Hippocampal formation (tissue), 2 donors: ENCODE measurements at regions not wholly inside any gene's neighbourhood (a gene's known extent, or its start where the extent isn't known, plus 50 kb on each side); places are given as distances from the start of the nearest gene placed in this dataset.

ENCODE experiments used
- DNase-seq, 2 donors: peaks; one replicate each; lab custom pipeline; 2025; lab: John Stamatoyannopoulos, UW

DNA sequence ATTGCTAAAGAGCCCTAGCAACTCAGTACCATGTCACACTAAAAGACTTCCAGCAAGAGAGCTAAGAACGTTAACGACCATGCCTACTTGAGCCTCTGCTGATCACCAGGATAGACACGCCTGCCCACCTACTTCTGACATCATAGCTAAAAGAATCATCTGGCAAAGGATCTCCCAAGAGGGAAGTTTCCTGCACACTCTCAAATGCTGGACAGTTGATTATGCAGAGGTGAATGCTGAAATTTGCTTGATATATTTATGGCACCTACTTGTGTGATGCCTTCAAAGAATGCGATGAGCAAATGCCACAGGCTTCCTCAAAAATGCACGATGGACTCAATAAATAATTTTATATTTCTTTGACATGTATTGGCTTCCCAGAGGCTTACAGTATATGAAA, 113.6 kb downstream of the GALC start:
- DNase-seq = no peak

GRCh38 chr14:87878959-87879358, 114.0 kb downstream of the GALC start:
- DNase-seq = no peak

DNA sequence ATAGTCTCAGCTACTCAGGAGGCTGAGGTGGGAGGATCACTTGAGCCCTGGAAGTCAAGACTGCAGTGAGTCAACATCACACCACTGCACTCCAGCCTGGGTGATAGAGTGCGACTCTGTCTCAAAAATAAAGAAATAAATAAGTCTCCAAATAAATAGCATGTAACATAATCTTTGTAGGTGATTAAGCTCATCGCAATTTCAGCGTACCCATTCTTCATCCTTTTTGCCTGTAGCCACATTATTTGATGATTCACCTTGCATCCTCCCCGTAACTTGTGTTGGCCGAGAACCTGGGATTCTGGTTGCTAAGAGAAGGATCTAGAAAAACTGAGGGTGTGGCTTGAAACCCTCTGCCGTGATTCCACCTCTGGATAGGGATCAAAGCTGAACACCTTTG, 115.1 kb downstream of the GALC start:
- no peak for DNase-seq

DNA sequence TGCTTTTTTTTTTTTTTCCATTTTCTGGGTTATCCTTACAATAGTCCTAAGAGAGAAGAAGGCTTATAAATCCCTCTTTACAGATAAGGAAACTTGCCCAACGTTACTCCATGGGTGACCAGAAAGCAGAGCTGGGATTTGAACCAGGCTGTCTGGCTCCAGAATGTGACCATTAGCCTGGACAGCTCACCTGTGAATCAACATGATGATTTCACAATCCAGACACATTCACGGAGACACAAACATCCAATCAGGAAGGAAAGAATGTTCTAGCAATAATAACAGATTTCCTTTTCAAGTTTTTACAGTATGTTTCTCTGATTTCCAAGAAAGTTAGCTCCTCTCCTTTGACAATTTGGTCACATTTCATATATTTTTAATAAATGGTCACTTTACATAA, 118.3 kb downstream of the GALC start:
- DNase-seq = no peak

DNA sequence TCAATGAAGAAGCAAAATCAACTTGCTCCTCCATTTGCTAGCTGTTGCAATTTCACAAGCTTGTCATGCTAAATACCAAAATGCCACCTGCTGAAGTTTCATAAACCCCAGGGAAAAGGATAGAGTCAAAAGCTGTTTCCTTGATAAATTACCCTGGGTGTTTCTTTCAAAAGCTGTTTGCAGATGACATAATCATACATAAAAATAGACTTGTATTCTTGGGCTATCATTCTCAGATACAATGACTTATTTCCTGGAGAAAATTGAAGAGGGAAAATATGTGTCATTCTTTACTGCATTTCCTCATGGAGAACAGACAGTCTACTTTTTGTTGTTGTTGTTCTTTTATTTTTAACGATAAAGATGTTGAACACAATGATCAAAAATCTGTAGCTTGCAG, 119.2 kb downstream of the GALC start:
- no peak for DNase-seq

- peak in 1 of 2 donors; percentile 61 for DNase-seq
Measured at GRCh38 chr14:87869619-87870583, 123.1 kb downstream of the GALC start.

- no peak for DNase-seq
Measured at GRCh38 chr14:87868920-87869319, 124.1 kb downstream of the GALC start.

DNA sequence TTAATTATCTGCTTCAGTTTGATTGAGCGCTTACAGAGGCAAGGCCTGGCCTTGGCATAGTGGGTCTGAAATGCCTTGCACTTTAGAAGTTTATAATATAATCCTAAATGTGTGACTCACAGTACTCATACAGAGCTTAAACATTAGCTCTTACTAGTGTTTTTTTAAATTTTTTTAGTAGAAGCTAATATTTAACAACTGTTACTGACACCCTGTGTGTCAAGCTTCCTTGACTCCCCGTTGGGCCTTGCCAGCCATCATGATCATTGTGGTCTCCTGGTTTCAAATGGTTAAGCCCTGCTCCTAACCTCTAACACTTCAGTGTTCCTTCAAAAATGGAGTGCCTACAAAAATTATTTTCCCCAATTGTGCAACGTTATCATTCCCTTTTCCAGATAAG, 126.9 kb downstream of the GALC start:
- DNase-seq = no peak

- no peak for DNase-seq
Measured at GRCh38 chr14:87864356-87865270, 128.4 kb downstream of the GALC start.

- no peak for DNase-seq
Measured at GRCh38 chr14:87863047-87863446, 129.9 kb downstream of the GALC start.

DNA sequence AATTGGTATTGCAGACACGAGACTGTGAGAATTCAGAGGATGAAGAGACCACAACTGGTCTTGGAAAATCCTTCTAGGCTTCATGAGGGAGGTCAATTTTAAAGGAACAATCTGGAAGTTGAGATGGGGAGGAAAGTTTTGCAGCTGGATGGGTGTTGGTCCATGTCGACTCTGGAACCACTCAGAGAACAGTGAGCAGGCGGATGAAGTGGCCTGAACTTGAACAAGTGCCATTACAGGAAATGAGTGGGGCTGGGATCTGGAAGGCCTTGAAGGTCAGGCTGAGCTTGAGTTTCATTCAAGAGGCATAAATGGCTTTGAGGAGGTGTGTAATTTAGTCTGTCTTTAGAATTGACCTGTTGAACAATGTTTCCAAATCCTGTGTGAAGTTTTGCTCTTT, 140.9 kb downstream of the GALC start:
- DNase-seq = no peak

- no peak for DNase-seq
Measured at GRCh38 chr14:87851190-87851589, 141.8 kb downstream of the GALC start.

GRCh38 chr14:87847216-87847755, 145.7 kb downstream of the GALC start:
- no peak for DNase-seq

DNA sequence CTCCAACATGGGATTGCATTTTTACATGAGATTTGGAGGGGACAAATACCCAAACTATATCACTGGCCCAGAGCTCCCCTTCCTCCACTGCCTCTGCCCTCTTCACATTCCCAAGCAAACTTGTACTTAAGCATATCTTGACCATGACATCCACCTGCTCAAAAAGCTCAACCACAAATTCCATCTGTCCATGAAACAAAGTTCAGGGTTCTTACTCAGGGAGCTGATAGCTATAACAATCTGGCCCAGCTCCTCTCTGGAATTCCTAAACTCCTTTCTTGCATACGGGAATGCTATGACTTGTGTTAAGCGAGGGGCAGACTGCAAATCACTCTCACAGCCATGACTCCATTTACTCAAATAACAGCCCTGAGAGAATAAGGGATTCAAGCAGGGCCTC, 152.1 kb downstream of the GALC start:
- DNase-seq = no peak

- no peak for DNase-seq
Measured at GRCh38 chr14:87838931-87839330, 154.1 kb downstream of the GALC start.

- no peak for DNase-seq
Measured at GRCh38 chr14:87837296-87837695, 155.7 kb downstream of the GALC start.

- DNase-seq = no peak
Measured at GRCh38 chr14:87834594-87834993, 158.4 kb downstream of the GALC start.

GRCh38 chr14:87833026-87833425, 160.0 kb downstream of the GALC start:
- no peak for DNase-seq

- DNase-seq = no peak
Measured at GRCh38 chr14:87830443-87831096, 162.4 kb downstream of the GALC start.

DNA sequence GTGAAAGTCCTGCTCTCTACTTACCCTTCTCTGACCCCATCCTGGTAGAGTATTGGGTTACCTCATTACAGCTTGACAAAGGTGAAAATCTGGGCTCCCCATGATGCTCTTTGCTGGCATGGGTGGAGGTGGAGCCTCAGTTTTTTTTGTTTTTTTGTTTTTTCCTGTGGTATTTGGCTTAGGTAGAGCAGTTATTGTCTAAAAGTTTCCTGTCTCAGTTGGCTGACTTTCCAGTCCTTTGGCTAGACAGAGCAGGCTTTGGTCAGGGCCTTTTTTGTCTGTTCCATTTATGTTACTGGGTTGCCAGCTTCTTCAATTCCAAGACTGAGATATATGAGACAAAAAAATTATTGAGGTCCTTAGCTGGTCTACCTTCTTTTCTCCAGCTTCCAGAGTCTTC, 163.4 kb downstream of the GALC start:
- DNase-seq = no peak

GRCh38 chr14:87824266-87824665, 168.7 kb downstream of the GALC start:
- DNase-seq = no peak

DNA sequence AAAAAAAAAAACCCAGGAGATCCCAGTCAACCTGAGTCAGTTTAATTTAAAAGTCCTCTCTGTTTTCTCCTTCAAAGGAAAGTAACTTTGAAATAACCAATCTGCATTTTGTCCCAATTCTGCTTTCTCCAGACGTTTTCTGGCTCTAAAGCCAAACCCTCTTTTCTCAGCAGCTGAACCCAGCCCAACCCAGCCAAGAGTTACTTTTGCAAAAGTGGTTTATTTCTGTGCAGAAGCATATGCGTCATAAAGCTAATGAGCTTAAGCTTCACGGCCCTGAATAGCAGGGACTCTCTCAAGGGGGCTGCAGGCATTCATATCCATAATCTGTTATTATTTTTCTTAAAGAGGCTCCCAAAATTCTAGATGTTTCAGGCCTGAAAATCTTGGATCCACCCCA, 176.6 kb downstream of the GALC start:
- no peak for DNase-seq
